ENCODE measurements at regions not wholly inside any gene's neighbourhood (a gene's known extent, or its start where the extent isn't known, plus 50 kb on each side); places are given as distances from the start of the nearest gene placed in this dataset.

DNA sequence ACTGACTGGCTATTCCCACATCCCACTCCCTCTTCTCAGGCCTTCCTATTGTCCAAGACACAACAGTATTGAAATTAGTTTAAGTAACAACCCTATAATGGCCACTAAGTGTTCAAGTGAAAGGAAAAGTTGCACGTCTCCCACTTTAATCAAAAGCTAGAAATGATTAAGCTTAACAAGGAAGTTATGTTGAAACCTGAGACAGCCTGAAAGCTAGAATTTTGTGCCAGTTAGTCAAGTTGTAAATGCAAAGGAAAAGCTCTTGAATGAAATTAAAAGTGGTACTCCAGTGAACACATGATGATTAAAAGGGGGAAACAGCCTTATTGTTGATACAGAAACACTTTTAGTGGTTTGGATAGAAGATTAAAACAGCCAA is 332.7 kb downstream of the CASP12 start:
- H3K27me3 ChIP-seq (ENCODE audit: insufficient read depth, low read length) = no peaks in the 10 kb centered on the region

DNA sequence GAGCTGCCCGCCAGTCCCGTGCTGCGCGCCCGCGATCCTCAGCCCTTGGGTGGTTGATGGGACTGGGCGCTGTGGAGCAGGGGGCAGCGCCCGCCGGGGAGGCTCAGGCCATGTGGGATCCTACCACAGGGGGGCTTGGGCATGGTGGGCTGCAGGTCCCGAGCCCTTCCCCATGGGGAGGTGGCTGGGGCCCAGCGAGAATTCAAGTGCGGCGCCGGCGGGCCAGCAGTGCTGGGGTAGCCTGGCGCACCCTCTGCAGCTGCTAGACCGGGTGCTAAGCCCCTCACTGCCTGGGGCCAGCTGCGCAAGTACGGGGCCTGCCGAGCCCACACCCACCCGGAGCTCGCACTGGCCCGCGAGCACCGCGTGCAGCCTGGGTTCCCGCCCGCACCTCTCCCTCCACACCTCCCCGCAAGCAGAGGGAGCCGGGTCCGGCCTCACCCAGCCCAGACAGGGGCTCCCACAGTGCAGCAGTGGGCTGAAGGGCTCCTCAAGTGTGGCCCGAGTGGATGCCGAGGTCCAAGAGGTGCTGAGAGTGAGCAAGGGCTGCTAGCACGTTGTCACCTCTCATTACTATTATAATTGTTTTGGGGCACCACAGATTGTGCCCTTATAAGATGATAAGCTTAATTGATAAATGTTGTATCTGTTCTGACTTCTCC is 333.2 kb downstream of the CASP12 start:
- Histone ChIP-seq H2AFZ (ENCODE audit: low read length, unreplicated experiment) (no peak overlapping the region), H3K4me1 (ENCODE audit: control insufficient read depth, insufficient read depth, low read length, unreplicated experiment) (peaks cover 2% of the 10 kb centered on the region), H3K79me2 (ENCODE audit: control insufficient read depth, insufficient read depth, low read length, unreplicated experiment) (no peaks in the 10 kb centered on the region), H3K27me3 (ENCODE audit: insufficient read depth, low read length) (no peaks in the 10 kb centered on the region), H3K4me3 (ENCODE audit: low read depth, low read length) (no peak overlapping the region), H3K36me3 (ENCODE audit: insufficient read depth, low read length) (no peaks in the 10 kb centered on the region), H3K27ac (ENCODE audit: low read depth, low read length) (no peak overlapping the region)

More for the DNA sequence above, 332.7 kb downstream of the CASP12 start:
- Histone ChIP-seq H2AFZ (ENCODE audit: low read length, unreplicated experiment) (no peak overlapping the region), H3K79me2 (ENCODE audit: control insufficient read depth, insufficient read depth, low read length, unreplicated experiment) (no peaks in the 10 kb centered on the region), H3K27ac (ENCODE audit: low read depth, low read length) (no peak overlapping the region), H3K4me1 (ENCODE audit: control insufficient read depth, insufficient read depth, low read length, unreplicated experiment) (peaks cover 7% of the 10 kb centered on the region), H3K36me3 (ENCODE audit: insufficient read depth, low read length) (no peaks in the 10 kb centered on the region), H3K4me3 (ENCODE audit: low read depth, low read length) (no peak overlapping the region)

DNA sequence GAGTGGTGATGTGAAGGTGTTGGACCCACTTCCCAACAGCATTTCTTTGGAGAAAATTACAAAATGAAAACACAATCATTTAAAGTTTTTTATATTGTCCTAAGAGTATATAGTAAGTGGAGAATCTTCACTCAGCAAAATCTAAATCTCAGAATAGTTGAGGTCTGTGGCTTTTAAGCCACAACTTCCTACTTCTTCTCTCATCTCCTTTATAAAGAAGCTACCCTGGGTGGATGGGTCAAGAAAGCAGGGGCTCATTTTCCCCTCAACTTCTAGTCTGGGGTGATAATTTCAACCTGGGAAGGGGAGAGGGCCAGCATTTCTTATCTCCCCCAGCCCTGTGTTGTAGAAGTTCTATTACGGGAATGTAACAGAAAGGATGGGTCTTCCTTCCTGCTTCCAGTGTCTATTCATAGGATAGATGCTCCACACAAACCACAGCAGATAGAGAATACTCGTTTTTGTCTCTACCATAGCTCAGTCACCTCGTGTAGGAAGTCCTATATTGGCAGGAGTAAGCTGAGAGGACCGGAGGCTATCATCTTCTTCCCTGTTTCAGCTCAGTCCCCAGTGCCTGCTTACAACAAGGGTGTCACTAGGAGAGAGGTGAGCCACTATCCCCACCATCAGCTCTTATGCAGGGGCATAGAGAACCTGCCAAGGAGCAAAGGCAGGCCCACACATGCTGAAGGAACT is 341.5 kb downstream of the CASP12 start:
- no peak overlapping the region for H2AFZ ChIP-seq (ENCODE audit: low read length, unreplicated experiment)
- no peak overlapping the region for H3K27ac ChIP-seq (ENCODE audit: low read depth, low read length)
- H3K79me2 ChIP-seq (ENCODE audit: control insufficient read depth, insufficient read depth, low read length, unreplicated experiment) = no peaks in the 10 kb centered on the region
- H3K27me3 ChIP-seq (ENCODE audit: insufficient read depth, low read length) = no peaks in the 10 kb centered on the region
- H3K4me1 ChIP-seq (ENCODE audit: control insufficient read depth, insufficient read depth, low read length, unreplicated experiment) = no peaks in the 10 kb centered on the region
- no peak overlapping the region for H3K4me3 ChIP-seq (ENCODE audit: low read depth, low read length)
- H3K36me3 ChIP-seq (ENCODE audit: insufficient read depth, low read length) = no peaks in the 10 kb centered on the region

DNA sequence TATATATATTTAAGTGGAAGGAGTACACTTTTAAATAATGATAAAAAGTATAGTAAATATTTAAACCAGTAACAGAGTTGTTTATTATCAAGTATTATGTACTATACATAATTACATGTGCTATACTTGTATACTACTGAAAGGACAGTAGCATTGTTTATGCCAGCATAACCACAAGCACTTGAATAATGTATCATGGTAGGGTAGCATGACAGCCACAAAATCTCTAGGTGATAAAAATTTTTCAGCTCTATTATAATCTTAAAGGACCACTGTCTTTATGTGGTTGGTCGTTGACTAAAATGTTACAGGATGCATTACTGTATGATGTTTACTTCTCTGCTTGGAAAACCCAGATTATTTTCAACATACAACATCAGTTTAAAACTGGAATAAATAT is 349.2 kb downstream of the CASP12 start:
- Histone ChIP-seq H3K4me1 (ENCODE audit: control insufficient read depth, insufficient read depth, low read length, unreplicated experiment) (no peaks in the 10 kb centered on the region), H3K36me3 (ENCODE audit: insufficient read depth, low read length) (no peaks in the 10 kb centered on the region), H3K79me2 (ENCODE audit: control insufficient read depth, insufficient read depth, low read length, unreplicated experiment) (no peaks in the 10 kb centered on the region), H3K4me3 (ENCODE audit: low read depth, low read length) (no peak overlapping the region), H3K27me3 (ENCODE audit: insufficient read depth, low read length) (no peaks in the 10 kb centered on the region), H3K27ac (ENCODE audit: low read depth, low read length) (no peak overlapping the region), H2AFZ (ENCODE audit: low read length, unreplicated experiment) (no peak overlapping the region)

DNA sequence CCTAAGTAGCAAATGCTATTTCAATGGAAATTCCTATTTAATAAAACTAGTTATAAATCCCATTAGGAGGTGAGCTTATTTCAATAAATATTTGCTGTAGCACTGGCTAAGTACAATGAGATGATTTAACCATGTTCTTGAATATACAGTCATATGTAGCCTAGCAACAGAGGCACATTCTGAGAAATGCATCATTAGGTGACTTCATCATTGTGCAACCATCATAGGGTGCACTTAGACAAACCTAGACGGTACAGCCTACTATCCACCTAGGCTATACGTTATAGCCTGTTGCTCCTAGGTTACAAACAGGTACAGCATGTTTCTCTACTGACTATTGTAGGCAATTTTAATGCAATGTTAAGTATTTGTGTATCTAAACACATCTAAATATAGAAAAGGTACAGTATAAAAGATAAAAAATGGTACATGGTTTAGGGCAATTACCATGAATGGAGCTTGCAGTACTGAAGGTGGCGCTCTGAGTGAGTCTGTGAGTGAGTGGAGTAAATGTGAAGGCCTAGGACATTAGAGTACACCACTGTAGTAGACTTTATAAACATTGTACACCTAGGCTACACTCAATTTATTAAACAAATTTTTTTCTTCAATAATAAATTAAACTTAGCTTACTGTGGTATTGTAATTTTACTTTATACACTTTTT is 350.1 kb downstream of the CASP12 start:
- Histone ChIP-seq H3K4me3 (ENCODE audit: low read depth, low read length) (no peak overlapping the region), H3K36me3 (ENCODE audit: insufficient read depth, low read length) (no peaks in the 10 kb centered on the region), H3K27me3 (ENCODE audit: insufficient read depth, low read length) (no peaks in the 10 kb centered on the region), H3K27ac (ENCODE audit: low read depth, low read length) (no peak overlapping the region), H2AFZ (ENCODE audit: low read length, unreplicated experiment) (no peak overlapping the region), H3K4me1 (ENCODE audit: control insufficient read depth, insufficient read depth, low read length, unreplicated experiment) (no peaks in the 10 kb centered on the region), H3K79me2 (ENCODE audit: control insufficient read depth, insufficient read depth, low read length, unreplicated experiment) (no peaks in the 10 kb centered on the region)

GRCh38 chr11:104546501-104546900 is 351.8 kb downstream of the CASP12 start:
- no peaks in the 10 kb centered on the region for H3K27me3 ChIP-seq (ENCODE audit: insufficient read depth, low read length)
- H3K27ac ChIP-seq (ENCODE audit: low read depth, low read length) = no peak overlapping the region
- H3K4me1 ChIP-seq (ENCODE audit: control insufficient read depth, insufficient read depth, low read length, unreplicated experiment) = no peaks in the 10 kb centered on the region
- no peaks in the 10 kb centered on the region for H3K36me3 ChIP-seq (ENCODE audit: insufficient read depth, low read length)
- no peak overlapping the region for H3K4me3 ChIP-seq (ENCODE audit: low read depth, low read length)
- no peak overlapping the region for H2AFZ ChIP-seq (ENCODE audit: low read length, unreplicated experiment)
- H3K79me2 ChIP-seq (ENCODE audit: control insufficient read depth, insufficient read depth, low read length, unreplicated experiment) = no peaks in the 10 kb centered on the region

DNA sequence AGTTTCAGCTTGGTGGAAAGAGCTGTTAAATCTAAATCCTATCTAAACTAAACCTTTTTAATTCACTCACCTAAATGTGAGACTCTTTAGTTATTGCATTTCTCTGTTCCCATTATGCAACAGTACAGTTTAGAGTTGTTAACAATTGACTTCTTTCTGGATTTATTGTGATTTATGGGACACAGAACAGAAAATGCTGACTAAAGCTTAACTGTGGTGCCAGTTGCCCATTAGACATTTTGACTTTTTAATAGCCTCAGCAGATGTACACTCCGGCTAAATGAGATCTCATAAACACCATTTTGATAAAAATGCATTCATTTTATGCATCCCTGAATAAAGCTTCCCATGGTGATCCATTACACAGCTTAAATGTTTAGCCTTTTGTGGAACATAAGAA is 356.6 kb downstream of the CASP12 start:
- Histone ChIP-seq H3K4me3 (ENCODE audit: low read depth, low read length) (no peak overlapping the region), H2AFZ (ENCODE audit: low read length, unreplicated experiment) (no peak overlapping the region), H3K27ac (ENCODE audit: low read depth, low read length) (no peak overlapping the region), H3K27me3 (ENCODE audit: insufficient read depth, low read length) (no peaks in the 10 kb centered on the region), H3K4me1 (ENCODE audit: control insufficient read depth, insufficient read depth, low read length, unreplicated experiment) (no peaks in the 10 kb centered on the region), H3K36me3 (ENCODE audit: insufficient read depth, low read length) (no peaks in the 10 kb centered on the region), H3K79me2 (ENCODE audit: control insufficient read depth, insufficient read depth, low read length, unreplicated experiment) (no peaks in the 10 kb centered on the region)

GRCh38 chr11:104538313-104538712 is 359.9 kb downstream of the CASP12 start:
- peaks cover 15% of the 10 kb centered on the region for H3K4me1 ChIP-seq (ENCODE audit: control insufficient read depth, insufficient read depth, low read length, unreplicated experiment)
- H3K4me3 ChIP-seq (ENCODE audit: low read depth, low read length) = no peak overlapping the region
- H3K27ac ChIP-seq (ENCODE audit: low read depth, low read length) = no peak overlapping the region
- H2AFZ ChIP-seq (ENCODE audit: low read length, unreplicated experiment) = no peak overlapping the region
- no peaks in the 10 kb centered on the region for H3K79me2 ChIP-seq (ENCODE audit: control insufficient read depth, insufficient read depth, low read length, unreplicated experiment)
- H3K36me3 ChIP-seq (ENCODE audit: insufficient read depth, low read length) = no peaks in the 10 kb centered on the region
- H3K27me3 ChIP-seq (ENCODE audit: insufficient read depth, low read length) = no peaks in the 10 kb centered on the region

DNA sequence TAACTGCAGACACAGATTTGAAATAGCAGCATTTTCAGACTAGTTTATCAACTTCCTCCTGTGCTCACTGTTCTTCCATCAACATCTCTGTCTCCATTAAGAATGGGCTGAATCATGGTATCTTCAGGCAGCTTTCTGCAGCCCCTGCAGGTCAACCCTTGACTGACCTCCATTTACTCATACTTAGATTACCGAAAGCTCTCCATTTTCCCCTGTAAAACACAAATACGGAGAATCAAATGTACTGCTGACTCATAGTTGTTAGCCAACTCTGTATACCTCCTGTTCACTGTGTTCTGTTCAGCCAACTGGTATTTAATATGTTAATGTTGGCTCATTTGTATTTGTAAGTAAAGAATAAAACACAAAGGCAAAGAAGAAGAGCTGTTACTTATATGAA is 364.0 kb downstream of the CASP12 start:
- Histone ChIP-seq H3K27me3 (ENCODE audit: insufficient read depth, low read length) (no peaks in the 10 kb centered on the region), H2AFZ (ENCODE audit: low read length, unreplicated experiment) (peak overlapping the region; percentile 88), H3K27ac (ENCODE audit: low read depth, low read length) (peak overlapping the region; percentile 68), H3K4me1 (ENCODE audit: control insufficient read depth, insufficient read depth, low read length, unreplicated experiment) (peaks cover 15% of the 10 kb centered on the region), H3K36me3 (ENCODE audit: insufficient read depth, low read length) (no peaks in the 10 kb centered on the region), H3K4me3 (ENCODE audit: low read depth, low read length) (no peak overlapping the region), H3K79me2 (ENCODE audit: control insufficient read depth, insufficient read depth, low read length, unreplicated experiment) (no peaks in the 10 kb centered on the region)

DNA sequence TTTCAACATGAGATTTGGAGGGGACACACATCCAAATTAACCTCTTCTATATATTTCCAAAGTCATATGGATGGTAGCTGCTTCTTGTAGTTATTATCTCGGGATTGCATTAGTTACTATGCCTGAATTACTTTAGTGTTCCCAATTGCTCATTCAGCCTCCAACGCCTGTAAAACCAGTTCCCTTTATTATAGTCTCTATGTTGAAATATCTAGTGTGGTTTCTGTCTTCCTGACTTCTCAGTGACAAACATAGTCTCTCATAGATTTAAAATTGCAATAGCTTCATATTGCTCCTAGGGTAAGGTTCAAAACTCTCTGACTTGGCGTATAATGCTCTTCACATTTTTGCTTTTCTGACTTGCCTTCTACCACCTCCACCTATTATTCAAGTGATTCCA is 366.4 kb downstream of the CASP12 start:
- Histone ChIP-seq H3K27ac (ENCODE audit: low read depth, low read length) (no peak overlapping the region), H3K27me3 (ENCODE audit: insufficient read depth, low read length) (no peaks in the 10 kb centered on the region), H3K4me1 (ENCODE audit: control insufficient read depth, insufficient read depth, low read length, unreplicated experiment) (peaks cover 15% of the 10 kb centered on the region), H3K4me3 (ENCODE audit: low read depth, low read length) (no peak overlapping the region), H3K36me3 (ENCODE audit: insufficient read depth, low read length) (no peaks in the 10 kb centered on the region), H2AFZ (ENCODE audit: low read length, unreplicated experiment) (no peak overlapping the region), H3K79me2 (ENCODE audit: control insufficient read depth, insufficient read depth, low read length, unreplicated experiment) (no peaks in the 10 kb centered on the region)

GRCh38 chr11:104531075-104531474 is 367.1 kb upstream of the PDGFD start:
- Histone ChIP-seq H3K36me3 (ENCODE audit: insufficient read depth, low read length) (no peaks in the 10 kb centered on the region), H3K79me2 (ENCODE audit: control insufficient read depth, insufficient read depth, low read length, unreplicated experiment) (no peaks in the 10 kb centered on the region), H2AFZ (ENCODE audit: low read length, unreplicated experiment) (no peak overlapping the region), H3K4me1 (ENCODE audit: control insufficient read depth, insufficient read depth, low read length, unreplicated experiment) (peaks cover 15% of the 10 kb centered on the region), H3K27me3 (ENCODE audit: insufficient read depth, low read length) (no peaks in the 10 kb centered on the region), H3K4me3 (ENCODE audit: low read depth, low read length) (no peak overlapping the region), H3K27ac (ENCODE audit: low read depth, low read length) (no peak overlapping the region)
